OCI-LY1 (cell line): ENCODE measurements at regions not wholly inside any gene's neighbourhood (a gene's known extent, or its start where the extent isn't known, plus 50 kb on each side); places are given as distances from the start of the nearest gene placed in this dataset.

Source experiments
- EZH2 ChIP-seq: fragments of 200-600 bp; sonication (generic), shearing (Covaris generic); IDR thresholded peaks from 2 replicates; pipeline ENCODE4 v1.8.0; 2017; ENCODE audit warnings: borderline replicate concordance, mixed run types, mild to moderate bottlenecking, antibody characterized with exemption, low read length, moderate library complexity, mixed read lengths
- TF ChIP-seq, protein P1 (sequence below): fragments of 200-600 bp; sonication (generic), shearing (Covaris generic); IDR thresholded peaks from 2 replicates; pipeline ENCODE4 v1.5.1; 2017; ENCODE audit warnings: mild to moderate bottlenecking, antibody characterized with exemption, low read length, moderate library complexity, mixed read lengths

GRCh38 chr1:221908573-221908972, 166.7 kb upstream of the DUSP10 start:
- TF ChIP-seq, protein P1, sequence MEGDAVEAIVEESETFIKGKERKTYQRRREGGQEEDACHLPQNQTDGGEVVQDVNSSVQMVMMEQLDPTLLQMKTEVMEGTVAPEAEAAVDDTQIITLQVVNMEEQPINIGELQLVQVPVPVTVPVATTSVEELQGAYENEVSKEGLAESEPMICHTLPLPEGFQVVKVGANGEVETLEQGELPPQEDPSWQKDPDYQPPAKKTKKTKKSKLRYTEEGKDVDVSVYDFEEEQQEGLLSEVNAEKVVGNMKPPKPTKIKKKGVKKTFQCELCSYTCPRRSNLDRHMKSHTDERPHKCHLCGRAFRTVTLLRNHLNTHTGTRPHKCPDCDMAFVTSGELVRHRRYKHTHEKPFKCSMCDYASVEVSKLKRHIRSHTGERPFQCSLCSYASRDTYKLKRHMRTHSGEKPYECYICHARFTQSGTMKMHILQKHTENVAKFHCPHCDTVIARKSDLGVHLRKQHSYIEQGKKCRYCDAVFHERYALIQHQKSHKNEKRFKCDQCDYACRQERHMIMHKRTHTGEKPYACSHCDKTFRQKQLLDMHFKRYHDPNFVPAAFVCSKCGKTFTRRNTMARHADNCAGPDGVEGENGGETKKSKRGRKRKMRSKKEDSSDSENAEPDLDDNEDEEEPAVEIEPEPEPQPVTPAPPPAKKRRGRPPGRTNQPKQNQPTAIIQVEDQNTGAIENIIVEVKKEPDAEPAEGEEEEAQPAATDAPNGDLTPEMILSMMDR = no peak
- TF ChIP-seq EZH2 = no peak
